GM18499 (cell line): ENCODE measurements at regions not wholly inside any gene's neighbourhood (a gene's known extent, or its start where the extent isn't known, plus 50 kb on each side); places are given as distances from the start of the nearest gene placed in this dataset.
"Not testable (repeated sequence)": the region's sequence is repeated elsewhere in the genome, so short reads cannot be mapped to it uniquely, and the experiment has no call there.

Experiments used
- ATAC-seq: cut with Tn5 transposase; IDR thresholded peaks from one replicate; pipeline ENCODE4 v1.9.1; 2021; ENCODE audit warnings: moderate number of reproducible peaks; ENCODE audit not compliant: insufficient read depth, unreplicated experiment

GRCh38 chr9:113738893-113739604 is 137.1 kb upstream of the ZNF618 start:
- no peak for ATAC-seq

GRCh38 chr9:113739605-113740507 is 136.3 kb upstream of the ZNF618 start:
- not testable (repeated sequence) for ATAC-seq

GRCh38 chr9:113740508-113741500 is 135.3 kb upstream of the ZNF618 start:
- ATAC-seq, result not testable (repeated sequence)

- ATAC-seq, result no peak
Observed at GRCh38 chr9:113741886-113742854, 133.9 kb upstream of the ZNF618 start.

GRCh38 chr9:113742878-113743277 is 133.2 kb upstream of the ZNF618 start:
- ATAC-seq, result no peak

GRCh38 chr9:113746486-113746885 is 129.6 kb upstream of the ZNF618 start:
- ATAC-seq, result no peak

- no peak for ATAC-seq
Observed at GRCh38 chr9:113748135-113748534, 128.0 kb upstream of the ZNF618 start.

- no peak for ATAC-seq
Observed at GRCh38 chr9:113753398-113754119, 122.5 kb upstream of the ZNF618 start.

GRCh38 chr9:113754739-113755138 is 121.4 kb upstream of the ZNF618 start:
- no peak for ATAC-seq

- no peak for ATAC-seq
Observed at GRCh38 chr9:113755433-113755832, 120.7 kb upstream of the ZNF618 start.

- no peak for ATAC-seq
Observed at GRCh38 chr9:113756476-113757192, 119.5 kb upstream of the ZNF618 start.

- ATAC-seq, result no peak
Observed at GRCh38 chr9:113763429-113763828, 112.7 kb upstream of the ZNF618 start.

GRCh38 chr9:113764572-113764971 is 111.5 kb upstream of the ZNF618 start:
- ATAC-seq, result no peak

- no peak for ATAC-seq
Observed at GRCh38 chr9:113769412-113769811, 106.7 kb upstream of the ZNF618 start.

- ATAC-seq, result no peak
Observed at GRCh38 chr9:113770396-113770795, 105.7 kb upstream of the ZNF618 start.

- ATAC-seq, result no peak
Observed at GRCh38 chr9:113771199-113771598, 104.9 kb upstream of the ZNF618 start.

- no peak for ATAC-seq
Observed at GRCh38 chr9:113772121-113772810, 103.8 kb upstream of the ZNF618 start.
